H1 (cell line): ENCODE measurements at regions not wholly inside any gene's neighbourhood (a gene's known extent, or its start where the extent isn't known, plus 50 kb on each side); places are given as distances from the start of the nearest gene placed in this dataset.

Experiments used
- CHD7 ChIP-seq: fragments of 300-600 bp; sonication (generic); IDR thresholded peaks from 2 replicates; pipeline ENCODE4 v1.7.1; 2012; ENCODE audit warnings: low read length, moderate library complexity, mild to moderate bottlenecking, inconsistent platforms; ENCODE audit not compliant: insufficient replicate concordance

- TF ChIP-seq CHD7: no peak
These were observed 217.7 kb upstream of the ZP4 start (continued) for GRCh38 chr1:238108417-238108816.
